HCT116 (cell line): ENCODE measurements at regions not wholly inside any gene's neighbourhood (a gene's known extent, or its start where the extent isn't known, plus 50 kb on each side); places are given as distances from the start of the nearest gene placed in this dataset.

ENCODE experiments used
- ATAC-seq: fragments of 200-7000 bp; cut with Tn5 transposase; 2 replicates; pipeline ENCODE4 v1.9.1; 2020; ENCODE audit warnings: mild to moderate bottlenecking, moderate library complexity
- BruUV-seq: library from RNA; stranded (reverse); fragments of 400-500 nt; replicated peaks from 2 replicates; lab custom pipeline; 2021; lab: Mats Ljungman, UMichigan
- CTCF ChIA-PET: fragments of 300-600 bp; sonication (Branson Sonifier 250); formaldehyde crosslinking; loops from one replicate; lab custom pipeline; 2021; ENCODE audit warnings: antibody characterized with exemption; lab: Charles Lee
- POLR2A ChIA-PET: fragments of 300-600, 350-600 bp; sonication (Branson Sonifier 250); formaldehyde crosslinking; loops from one replicate; lab custom pipeline; 2021; ENCODE audit warnings: antibody characterized with exemption; lab: Charles Lee
- RAD21 ChIA-PET, 2 experiments: fragments of 300-600 bp; sonication (Branson Sonifier 250); formaldehyde crosslinking; loops; one replicate each; lab custom pipeline; 2023; ENCODE audit warnings: low total read pairs in 2 of 2; ENCODE audit not compliant: uncharacterized antibody in 2 of 2, unreplicated experiment in 2 of 2, low non-redundant PET in 1 of 2; lab: Charles Lee
- DNase-seq: peaks from one replicate; pipeline ENCODE4 v3.0.0-alpha.2; 2010; ENCODE audit warnings: low read depth, low spot score
- H2AFZ ChIP-seq: fragments of 200-600 bp; shearing (Covaris generic), sonication (generic); 2 replicates; pipeline ENCODE4 v1.6.1; 2017; ENCODE audit warnings: low read depth, mixed run types, mixed read lengths, antibody characterized with exemption, low read length; ENCODE audit not compliant: poor library complexity, severe bottlenecking
- H3K27ac ChIP-seq: 2 replicates; pipeline ENCODE4 v1.5.1; 2012; ENCODE audit warnings: low read depth, low read length
- H3K27me3 ChIP-seq: fragments of 200-600 bp; sonication (generic); 2 replicates; pipeline ENCODE4 v1.6.1; 2016; ENCODE audit warnings: mixed run types, low read length, mixed read lengths; ENCODE audit not compliant: insufficient read depth
- H3K36me3 ChIP-seq, 2 experiments: fragments of 200-500 bp in 1 of 2; fragments of 200-600 bp in 1 of 2; sonication (Bioruptor generic) in 1 of 2; sonication (generic) in 1 of 2; 2 replicates each; pipeline versions ENCODE4 v1.5.1 to v1.6.1; 2014 to 2016; ENCODE audit warnings: low read length in 2 of 2, inconsistent platforms in 1 of 2, mixed read lengths in 1 of 2, mixed run types in 1 of 2; ENCODE audit not compliant: insufficient read depth in 2 of 2, control insufficient read depth in 1 of 2
- H3K4me1 ChIP-seq, 2 experiments: fragments of 200-600 bp in 1 of 2; sonication (generic) in 1 of 2; 2 replicates each; pipeline versions ENCODE4 v1.5.1 to v1.6.1; 2012 to 2017; ENCODE audit warnings: low read length in 2 of 2, inconsistent platforms in 1 of 2, mild to moderate bottlenecking in 1 of 2, mixed read lengths in 1 of 2, mixed run types in 1 of 2, moderate library complexity in 1 of 2; ENCODE audit not compliant: insufficient read depth in 2 of 2, control insufficient read depth in 1 of 2
- H3K4me2 ChIP-seq: fragments of 200-600 bp; sonication (generic); 2 replicates; pipeline ENCODE4 v1.6.1; 2017; ENCODE audit warnings: mixed run types, low read length, mixed read lengths
- H3K4me3 ChIP-seq, 2 experiments: fragments of 200-600 bp in 1 of 2; sonication (generic) in 1 of 2; replicated peaks in 1 of 2; 2 replicates each; pipeline ENCODE4 v1.5.1; 2011 to 2016; ENCODE audit warnings: low read length in 2 of 2, control low read depth in 1 of 2, low read depth in 1 of 2, mild to moderate bottlenecking in 1 of 2, mixed read lengths in 1 of 2, mixed run types in 1 of 2
- H3K79me2 ChIP-seq: fragments of 200-600 bp; sonication (generic); 2 replicates; pipeline ENCODE4 v1.6.1; 2017; ENCODE audit warnings: mild to moderate bottlenecking, mixed run types, low read length, moderate library complexity, mixed read lengths; ENCODE audit not compliant: insufficient read depth
- H3K9ac ChIP-seq: fragments of 200-600 bp; sonication (generic); 2 replicates; pipeline ENCODE4 v1.6.1; 2016; ENCODE audit warnings: low read length, mixed read lengths
- H3K9me2 ChIP-seq: fragments of 200-600 bp; sonication (generic), shearing (Covaris generic); 2 replicates; pipeline ENCODE4 v1.6.1; 2017; ENCODE audit warnings: mixed run types, mild to moderate bottlenecking, moderate library complexity; ENCODE audit not compliant: insufficient read depth
- H3K9me3 ChIP-seq, 2 experiments: fragments of 200-500 bp in 1 of 2; fragments of 200-600 bp in 1 of 2; sonication (Bioruptor generic) in 1 of 2; sonication (generic) in 1 of 2; 2 replicates each; pipeline ENCODE4 v1.6.1; 2014 to 2017; ENCODE audit warnings: low read length in 2 of 2, mixed read lengths in 2 of 2, inconsistent platforms in 1 of 2, low read depth in 1 of 2, mild to moderate bottlenecking in 1 of 2, mixed run types in 1 of 2, moderate library complexity in 1 of 2; ENCODE audit not compliant: control insufficient read depth in 1 of 2, insufficient read depth in 1 of 2
- H4K20me1 ChIP-seq: fragments of 200-600 bp; sonication (generic), shearing (Covaris generic); 2 replicates; pipeline ENCODE4 v1.6.1; 2017; ENCODE audit warnings: mixed run types, mild to moderate bottlenecking, moderate library complexity; ENCODE audit not compliant: insufficient read depth
- CEBPB ChIP-seq: IDR thresholded peaks from 2 replicates; pipeline ENCODE4 v1.6.1; 2012; ENCODE audit warnings: low read depth
- EZH2 ChIP-seq: fragments of 200-600 bp; sonication (generic); IDR thresholded peaks from 2 replicates; pipeline ENCODE4 v1.6.1; 2017; ENCODE audit warnings: antibody characterized with exemption, mixed run types
- FOSL1 ChIP-seq: IDR thresholded peaks from 2 replicates; pipeline ENCODE4 v1.6.1; 2012; ENCODE audit warnings: low read depth
- RAD21 ChIP-seq: IDR thresholded peaks from 2 replicates; pipeline ENCODE4 v1.6.1; 2012; ENCODE audit warnings: low read depth, mild to moderate bottlenecking
- REST ChIP-seq: IDR thresholded peaks from 2 replicates; pipeline ENCODE4 v1.6.1; 2012; ENCODE audit warnings: low read depth
- SIN3A ChIP-seq: IDR thresholded peaks from 2 replicates; pipeline ENCODE4 v1.6.1; 2012; ENCODE audit warnings: low read depth
- SP1 ChIP-seq: IDR thresholded peaks from 2 replicates; pipeline ENCODE4 v1.6.1; 2012; ENCODE audit warnings: low read depth
- TCF7L2 ChIP-seq: IDR thresholded peaks from 2 replicates; pipeline ENCODE4 v1.7.0; 2011; ENCODE audit warnings: borderline replicate concordance, inconsistent platforms; ENCODE audit not compliant: insufficient read depth, insufficient read length; ENCODE audit errors: extremely low read depth
- YY1 ChIP-seq: IDR thresholded peaks from 2 replicates; pipeline ENCODE4 v1.6.1; 2011; ENCODE audit warnings: low read length, low read depth, moderate library complexity, mild to moderate bottlenecking; ENCODE audit not compliant: insufficient replicate concordance; ENCODE audit errors: extremely low read depth
- ZFX ChIP-seq: fragments of 450-650 bp; IDR thresholded peaks from 2 replicates; pipeline ENCODE4 v1.6.1; 2017
- intact Hi-C: fragments of 100-400 bp; cut with micrococcal nuclease; formaldehyde crosslinking; loops from 2 replicates; pipeline ENCODE4 v1.10.0; 2022

DNA sequence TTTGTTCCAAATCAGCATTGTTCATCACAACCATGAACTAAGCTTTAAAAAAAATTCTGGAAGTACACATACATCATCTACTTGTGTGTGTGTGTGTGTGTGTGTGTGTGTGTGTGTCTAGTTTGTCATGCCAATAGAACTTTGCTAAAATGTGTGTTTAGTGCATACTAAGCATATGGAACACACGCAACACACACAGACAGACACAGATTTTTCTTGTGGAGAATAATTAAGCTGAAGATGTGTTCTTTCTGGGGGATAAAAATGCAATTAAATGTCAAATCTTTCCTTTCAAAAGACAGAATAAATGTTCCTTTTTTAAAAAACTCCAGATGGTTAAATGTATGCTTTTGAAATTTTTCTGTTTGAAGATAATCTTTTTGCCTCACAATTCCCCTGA lies 530.4 kb upstream of the INTU start:
- Histone ChIP-seq H3K79me2 (no peaks in the 10 kb centered on the region), H2AFZ (no peak overlapping the region), H3K9ac (no peak overlapping the region), H3K27ac (no peak overlapping the region), H3K4me2 (no peak overlapping the region), H3K9me2 (no peaks in the 10 kb centered on the region), H3K4me3 (no peak overlapping the region), H3K9me3 (no peaks in the 10 kb centered on the region), H3K27me3 (no peaks in the 10 kb centered on the region), H3K36me3 (no peaks in the 10 kb centered on the region), H4K20me1 (no peaks in the 10 kb centered on the region), H3K4me1 (no peaks in the 10 kb centered on the region)
- ChIA-PET RAD21 (no interaction called here), CTCF (no interaction called here), POLR2A (no interaction called here)
- BruUV-seq = no TSS peak
- ATAC-seq (no peak), DNase-seq (no peak)
- intact Hi-C loops = no loop called here
- no peak for TF ChIP-seq REST
- no peak for TF ChIP-seq FOSL1
- TF ChIP-seq RAD21 = no peak
- no peak for TF ChIP-seq SIN3A
- TF ChIP-seq TCF7L2 = no peak
- no peak for TF ChIP-seq CEBPB
- TF ChIP-seq YY1 = no peak
- no peak for TF ChIP-seq SP1
- TF ChIP-seq ZFX = no peak
- TF ChIP-seq EZH2 = no peak
